HUES6 (cell line): ENCODE measurements at regions not wholly inside any gene's neighbourhood (a gene's known extent, or its start where the extent isn't known, plus 50 kb on each side); places are given as distances from the start of the nearest gene placed in this dataset.
"Not testable (repeated sequence)": the region's sequence is repeated elsewhere in the genome, so short reads cannot be mapped to it uniquely, and the experiment has no call there.

Experiments used
- H3K27ac ChIP-seq: 2 replicates; pipeline ENCODE4 v1.7.0; 2013; ENCODE audit warnings: low read depth, mild to moderate bottlenecking, low read length, inconsistent platforms
- H3K27me3 ChIP-seq: 2 replicates; pipeline ENCODE4 v1.6.1; 2013; ENCODE audit warnings: low read length; ENCODE audit not compliant: control insufficient read depth, insufficient read depth
- H3K36me3 ChIP-seq: 2 replicates; pipeline ENCODE4 v1.6.1; 2013; ENCODE audit warnings: low read length; ENCODE audit not compliant: control insufficient read depth, insufficient read depth
- H3K4me1 ChIP-seq: 2 replicates; pipeline ENCODE4 v1.6.1; 2013; ENCODE audit warnings: low read length; ENCODE audit not compliant: control insufficient read depth, insufficient read depth
- H3K4me3 ChIP-seq: 2 replicates; pipeline ENCODE4 v1.5.1; 2013; ENCODE audit warnings: low read depth, low read length
- H3K9ac ChIP-seq: one replicate; pipeline ENCODE4 v1.6.1; 2013; ENCODE audit warnings: mild to moderate bottlenecking, low read length
- H3K9me3 ChIP-seq: 2 replicates; pipeline ENCODE4 v1.6.1; 2013; ENCODE audit warnings: low read depth, low read length; ENCODE audit not compliant: control insufficient read depth, insufficient read depth

DNA sequence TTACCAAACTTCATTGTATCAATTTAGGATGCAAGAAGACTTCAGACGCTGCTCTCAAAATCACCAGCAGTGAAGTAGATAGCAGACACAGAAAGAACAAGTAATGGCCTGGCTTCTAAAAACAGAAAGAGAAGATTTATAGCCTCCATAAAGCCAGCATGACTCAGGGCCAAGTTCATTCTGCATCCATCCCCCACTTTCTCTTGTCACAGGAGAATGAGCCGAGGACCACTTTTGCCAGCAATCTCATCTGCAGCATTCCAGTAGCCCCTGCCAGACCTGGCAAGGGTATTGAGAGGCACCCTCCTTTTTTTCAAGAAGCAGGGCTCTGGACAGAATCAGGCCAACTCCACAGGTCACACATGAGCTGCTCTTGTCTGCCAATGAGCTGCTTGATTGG lies 355.4 kb upstream of the SOX9 start:
- H3K36me3 ChIP-seq = no peaks in the 10 kb centered on the region
- no peaks in the 10 kb centered on the region for H3K27me3 ChIP-seq
- H3K4me1 ChIP-seq = no peaks in the 10 kb centered on the region
- no peaks in the 10 kb centered on the region for H3K9me3 ChIP-seq
- no peak overlapping the region for H3K9ac ChIP-seq
- H3K4me3 ChIP-seq = no peak overlapping the region
- no peak overlapping the region for H3K27ac ChIP-seq

DNA sequence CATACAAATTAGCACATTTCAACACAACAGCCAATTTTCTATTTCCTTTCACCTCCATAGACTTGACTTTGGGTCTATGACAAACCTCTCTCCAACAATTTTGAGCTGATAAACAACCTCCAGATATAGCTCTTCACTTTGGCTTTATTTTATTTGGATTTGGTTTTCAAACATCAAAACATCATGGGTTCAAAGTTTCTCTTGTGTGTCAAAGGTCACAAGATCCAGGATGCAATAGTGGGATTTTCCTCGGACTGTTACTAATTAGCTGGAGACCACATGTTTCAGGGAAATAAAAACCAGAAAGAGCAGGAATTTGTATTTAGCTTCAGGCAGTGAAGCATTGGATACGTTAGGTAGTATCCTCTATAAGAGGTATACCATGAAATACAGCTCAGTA lies 351.0 kb upstream of the SOX9 start:
- H3K27ac ChIP-seq = no peak overlapping the region
- H3K4me3 ChIP-seq = no peak overlapping the region
- no peak overlapping the region for H3K9ac ChIP-seq
- H3K4me1 ChIP-seq = 0 out of 2 replicates have a peak, but pooled peaks cover 3% of the 10 kb centered on the region
- no peaks in the 10 kb centered on the region for H3K9me3 ChIP-seq
- H3K27me3 ChIP-seq = no peaks in the 10 kb centered on the region
- H3K36me3 ChIP-seq = no peaks in the 10 kb centered on the region

DNA sequence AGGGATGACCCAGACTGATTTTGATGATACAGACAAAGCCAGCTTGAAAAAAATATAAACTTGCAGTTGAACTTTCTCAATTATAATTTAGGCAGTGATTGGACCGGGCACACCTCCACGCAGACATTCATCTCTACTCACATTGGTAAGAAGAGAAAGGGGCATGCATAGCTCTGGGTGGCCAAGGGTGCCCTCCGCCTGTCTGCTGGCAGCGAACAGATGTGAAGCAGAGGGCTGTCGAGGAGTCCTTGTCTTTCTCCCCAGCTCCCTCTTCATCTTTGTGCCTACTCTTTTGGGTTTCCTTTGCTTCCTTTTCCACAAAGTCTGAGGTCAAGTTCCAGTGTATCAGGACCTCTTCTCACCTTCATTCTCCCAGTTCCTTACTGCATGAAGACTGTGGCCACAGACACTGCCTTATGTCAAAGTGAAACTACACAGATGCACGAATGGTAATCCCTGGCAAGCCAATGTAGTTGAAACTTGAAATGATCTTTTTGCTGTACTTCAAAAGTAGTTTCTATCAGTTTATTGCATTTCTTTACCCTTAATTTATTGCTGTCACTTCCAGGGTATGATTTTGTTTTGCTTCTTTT lies 343.7 kb upstream of the SOX9 start:
- no peaks in the 10 kb centered on the region for H3K4me1 ChIP-seq
- H3K36me3 ChIP-seq = no peaks in the 10 kb centered on the region
- H3K9ac ChIP-seq = no peak overlapping the region
- H3K27me3 ChIP-seq = no peaks in the 10 kb centered on the region
- H3K4me3 ChIP-seq = no peak overlapping the region
- H3K9me3 ChIP-seq = no peaks in the 10 kb centered on the region
- H3K27ac ChIP-seq = no peak overlapping the region

DNA sequence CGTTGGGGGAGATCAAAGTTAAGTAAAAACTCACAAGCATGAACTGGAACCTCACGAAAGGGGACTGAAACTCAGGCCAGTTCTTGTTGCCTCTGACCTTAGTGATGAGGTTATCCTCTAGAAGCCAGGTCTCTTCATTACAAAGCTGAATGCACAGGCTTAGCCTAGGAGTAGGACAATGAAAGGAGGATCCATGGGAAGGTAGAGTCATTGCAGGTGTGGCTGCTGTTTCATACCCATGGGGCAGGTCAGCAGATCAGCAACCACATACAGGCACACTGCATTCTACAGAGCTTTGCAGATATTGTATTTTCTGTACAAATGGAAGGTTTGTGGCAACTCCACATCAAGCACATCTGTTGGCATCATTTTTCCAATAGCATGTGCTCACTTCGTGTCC lies 341.3 kb upstream of the SOX9 start:
- no peak overlapping the region for H3K27ac ChIP-seq
- H3K36me3 ChIP-seq = no peaks in the 10 kb centered on the region
- H3K4me1 ChIP-seq = no peaks in the 10 kb centered on the region
- no peak overlapping the region for H3K4me3 ChIP-seq
- no peaks in the 10 kb centered on the region for H3K27me3 ChIP-seq
- H3K9ac ChIP-seq = no peak overlapping the region
- no peaks in the 10 kb centered on the region for H3K9me3 ChIP-seq

DNA sequence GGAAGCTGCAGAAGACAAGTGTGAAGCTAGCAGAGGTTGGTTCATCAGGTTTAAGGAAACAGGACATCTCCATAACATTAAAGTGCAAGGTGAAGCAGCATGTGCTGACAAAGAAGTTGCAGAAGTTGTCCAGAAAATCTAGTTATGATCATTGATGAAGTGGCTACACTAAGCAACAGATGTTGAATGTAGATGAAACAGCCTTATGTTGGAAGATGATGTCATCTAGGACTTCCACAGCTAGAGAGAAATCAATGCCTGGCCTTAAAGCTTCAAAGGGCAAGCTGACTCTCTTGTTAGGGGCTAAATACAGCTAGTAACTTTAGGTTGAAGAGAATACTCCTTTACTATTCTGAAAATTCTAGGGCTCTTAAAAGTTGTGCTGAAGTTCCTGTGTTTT lies 340.2 kb upstream of the SOX9 start:
- no peak overlapping the region for H3K9ac ChIP-seq
- no peak overlapping the region for H3K4me3 ChIP-seq
- H3K27me3 ChIP-seq = no peaks in the 10 kb centered on the region
- H3K36me3 ChIP-seq = no peaks in the 10 kb centered on the region
- 0 out of 2 replicates have a peak, but pooled peaks cover 2% of the 10 kb centered on the region for H3K9me3 ChIP-seq
- no peaks in the 10 kb centered on the region for H3K4me1 ChIP-seq
- H3K27ac ChIP-seq = no peak overlapping the region

DNA sequence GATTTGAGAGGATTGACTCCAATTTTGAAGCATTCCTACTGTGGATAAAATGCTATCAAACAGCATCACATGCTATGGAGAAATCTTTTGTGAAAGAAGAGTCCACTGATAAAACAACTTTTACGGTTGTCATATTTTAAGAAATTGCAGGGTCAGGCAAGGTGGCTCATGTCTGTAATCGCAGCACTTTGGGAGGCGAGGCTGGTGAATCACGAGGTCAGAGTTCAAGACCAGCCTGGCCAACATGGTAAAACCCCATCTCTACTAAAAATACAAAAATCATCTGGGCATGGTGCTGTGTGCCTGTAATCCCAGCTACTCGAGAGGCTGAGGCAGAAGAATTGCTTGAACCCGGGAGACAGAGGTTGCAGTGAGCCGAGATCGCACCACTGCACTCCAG lies 338.8 kb upstream of the SOX9 start:
- H3K9me3 ChIP-seq, H3K27ac ChIP-seq, H3K4me3 ChIP-seq, H3K4me1 ChIP-seq, H3K36me3 ChIP-seq, H3K27me3 ChIP-seq, H3K9ac ChIP-seq: not testable (repeated sequence)

DNA sequence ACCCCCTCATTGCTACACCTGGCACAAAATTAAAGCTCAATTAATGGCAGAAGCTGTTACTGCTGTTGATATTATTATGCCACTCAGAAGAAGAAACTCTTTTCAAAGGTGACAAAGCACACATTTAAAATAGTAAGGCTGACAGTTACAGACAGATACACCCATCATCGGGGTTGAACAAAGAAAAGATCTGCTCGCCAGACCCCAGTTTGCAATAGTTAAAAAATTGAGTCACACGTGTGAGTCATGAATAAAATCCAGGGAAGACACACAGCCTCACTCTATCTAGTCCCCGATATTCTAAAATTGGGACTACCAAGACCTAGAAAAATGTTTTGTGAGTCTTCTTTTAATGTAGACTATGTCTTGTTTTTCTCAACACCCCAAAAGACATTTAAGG lies 330.0 kb upstream of the SOX9 start:
- no peaks in the 10 kb centered on the region for H3K9me3 ChIP-seq
- no peaks in the 10 kb centered on the region for H3K4me1 ChIP-seq

DNA sequence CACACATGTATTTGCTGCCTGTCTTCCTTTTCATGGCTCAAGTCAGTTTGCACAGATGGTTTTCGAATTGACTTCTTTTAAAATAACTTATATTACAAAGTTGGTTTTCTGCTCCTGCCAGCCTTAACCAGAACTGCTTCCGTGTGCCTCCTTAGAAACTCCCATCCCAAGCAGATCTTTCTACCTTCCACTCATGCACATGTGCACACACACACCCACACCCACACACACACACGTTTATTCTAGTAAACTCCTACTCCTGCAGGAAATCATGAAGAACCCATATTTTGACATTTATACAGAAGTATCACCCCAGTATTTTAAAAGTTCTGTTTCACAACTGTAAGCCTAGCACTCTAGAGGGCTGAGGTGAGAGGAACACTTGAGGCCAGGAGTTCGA lies 329.5 kb upstream of the SOX9 start:
- Histone ChIP-seq H3K36me3 (no peaks in the 10 kb centered on the region), H3K9ac (no peak overlapping the region), H3K27me3 (no peaks in the 10 kb centered on the region), H3K4me1 (no peaks in the 10 kb centered on the region), H3K9me3 (no peaks in the 10 kb centered on the region), H3K4me3 (no peak overlapping the region), H3K27ac (no peak overlapping the region)

More for the DNA sequence above, 330.0 kb upstream of the SOX9 start:
- H3K27me3 ChIP-seq = no peaks in the 10 kb centered on the region
- H3K4me3 ChIP-seq = no peak overlapping the region
- H3K27ac ChIP-seq = no peak overlapping the region
- no peaks in the 10 kb centered on the region for H3K36me3 ChIP-seq
- no peak overlapping the region for H3K9ac ChIP-seq

DNA sequence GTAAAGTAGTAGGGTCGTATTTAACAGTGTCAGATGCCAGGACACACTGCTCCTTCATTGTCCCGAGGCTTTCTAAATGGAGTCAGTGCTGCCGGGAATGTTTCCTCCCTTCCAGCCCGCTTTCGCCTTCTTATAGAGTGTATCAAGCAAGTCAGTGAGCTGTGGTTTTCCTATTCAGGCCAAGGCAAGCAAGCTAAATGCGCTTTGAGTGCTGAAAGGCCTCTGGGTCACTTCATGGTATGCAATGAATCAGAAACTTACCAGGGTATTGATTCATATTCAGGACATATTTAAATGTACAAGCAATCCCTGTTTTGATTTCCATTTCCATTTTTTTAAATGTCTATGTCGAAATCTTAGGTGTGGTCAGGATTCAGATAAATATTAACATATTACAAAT lies 327.9 kb upstream of the SOX9 start:
- no peaks in the 10 kb centered on the region for H3K4me1 ChIP-seq
- no peaks in the 10 kb centered on the region for H3K36me3 ChIP-seq
- no peaks in the 10 kb centered on the region for H3K9me3 ChIP-seq
- no peak overlapping the region for H3K27ac ChIP-seq
- H3K4me3 ChIP-seq = no peak overlapping the region
- no peak overlapping the region for H3K9ac ChIP-seq
- H3K27me3 ChIP-seq = no peaks in the 10 kb centered on the region

DNA sequence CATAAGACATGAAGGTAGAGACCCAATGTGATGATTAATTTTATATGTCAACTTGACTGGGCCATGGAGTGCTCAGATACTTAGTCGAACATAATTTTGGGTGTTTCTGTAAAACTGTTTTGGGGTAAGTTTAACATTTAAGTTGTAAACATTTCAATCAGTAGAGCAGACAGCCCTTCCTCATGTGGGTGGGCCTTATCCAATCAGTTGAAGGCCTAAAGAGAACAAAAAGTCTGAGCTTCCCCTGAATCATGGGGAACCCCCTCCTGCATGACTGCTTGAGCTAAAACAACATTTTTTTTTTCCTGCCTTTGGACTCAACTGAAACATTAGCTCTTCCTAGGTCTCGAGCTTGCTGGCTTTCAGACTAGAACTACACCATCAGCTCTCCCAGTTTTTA lies 327.3 kb upstream of the SOX9 start:
- no peak overlapping the region for H3K27ac ChIP-seq
- no peaks in the 10 kb centered on the region for H3K4me1 ChIP-seq
- no peak overlapping the region for H3K9ac ChIP-seq
- H3K9me3 ChIP-seq = no peaks in the 10 kb centered on the region
- H3K4me3 ChIP-seq = no peak overlapping the region
- no peaks in the 10 kb centered on the region for H3K36me3 ChIP-seq
- no peaks in the 10 kb centered on the region for H3K27me3 ChIP-seq

DNA sequence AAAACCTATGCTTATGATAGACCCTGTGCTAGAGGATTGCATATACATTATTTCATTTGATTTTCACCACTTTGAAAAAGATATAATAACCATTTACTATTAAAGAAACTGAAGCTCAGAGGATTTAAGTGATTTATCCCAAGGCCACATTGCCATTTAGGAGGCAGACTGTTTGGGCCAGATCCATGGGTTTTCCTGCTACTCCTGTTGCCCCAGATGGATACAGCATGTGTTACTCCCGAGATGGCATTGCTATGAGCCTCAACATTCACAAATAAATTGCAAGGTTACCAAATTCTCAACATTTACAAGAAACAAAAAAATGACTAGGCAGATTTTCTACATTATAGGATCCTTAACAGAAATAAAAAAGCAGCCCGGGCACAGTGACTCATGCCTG lies 322.1 kb upstream of the SOX9 start:
- no peaks in the 10 kb centered on the region for H3K9me3 ChIP-seq
- H3K9ac ChIP-seq = no peak overlapping the region
- no peaks in the 10 kb centered on the region for H3K4me1 ChIP-seq
- no peaks in the 10 kb centered on the region for H3K36me3 ChIP-seq
- no peaks in the 10 kb centered on the region for H3K27me3 ChIP-seq
- H3K4me3 ChIP-seq = no peak overlapping the region
- no peak overlapping the region for H3K27ac ChIP-seq

DNA sequence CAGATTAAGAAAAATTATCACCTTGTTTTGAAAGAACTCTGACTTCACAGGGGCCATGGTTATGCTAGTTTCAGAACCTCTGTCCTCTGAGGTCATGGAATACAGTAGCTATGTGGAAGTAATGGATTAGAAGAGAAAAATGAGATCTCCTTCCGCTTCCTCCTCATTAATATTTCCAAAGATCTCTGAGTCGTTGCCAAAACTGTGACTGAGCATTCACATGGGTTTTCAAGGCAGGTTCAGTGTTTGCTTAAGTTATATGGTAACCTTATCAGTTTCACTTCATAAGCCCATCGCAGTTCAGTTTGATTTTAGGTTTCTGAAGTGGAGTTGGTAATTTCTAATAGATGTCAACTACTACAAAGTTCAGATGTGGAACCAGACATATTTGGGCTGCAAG lies 321.2 kb upstream of the SOX9 start:
- no peaks in the 10 kb centered on the region for H3K4me1 ChIP-seq
- no peaks in the 10 kb centered on the region for H3K36me3 ChIP-seq
- no peak overlapping the region for H3K27ac ChIP-seq
- no peak overlapping the region for H3K4me3 ChIP-seq
- no peaks in the 10 kb centered on the region for H3K9me3 ChIP-seq
- no peak overlapping the region for H3K9ac ChIP-seq
- no peaks in the 10 kb centered on the region for H3K27me3 ChIP-seq
